ENCODE measurements at regions not wholly inside any gene's neighbourhood (a gene's known extent, or its start where the extent isn't known, plus 50 kb on each side); places are given as distances from the start of the nearest gene placed in this dataset.

- Histone ChIP-seq H2AK5ac (ENCODE audit: low read depth, low read length) (no peak overlapping the region), H3K9ac (ENCODE audit: low read depth, low read length, poor library complexity) (no peak overlapping the region), H2BK5ac (ENCODE audit: low read length) (no peak overlapping the region), H2BK120ac (ENCODE audit: low read depth, low read length) (no peak overlapping the region), H3K14ac (ENCODE audit: low read length) (no peak overlapping the region), H3K4ac (ENCODE audit: low read length) (no peak overlapping the region), H3K18ac (ENCODE audit: low read length) (no peak overlapping the region), H3K27me3 (ENCODE audit: control insufficient read depth in 3 of 3, insufficient read depth in 3 of 3, low read depth in 1 of 3, low read length in 3 of 3) (peaks cover 0 to 51% (median 0%) of the 10 kb centered on the region in 3 experiments), H2AFZ (ENCODE audit: low read length) (peak overlapping the region; percentile 32), H3K79me1 (ENCODE audit: low read depth, low read length) (no peaks in the 10 kb centered on the region), H3K9me3 (replicated peaks in 1 of 2; ENCODE audit: control insufficient read depth in 2 of 2, insufficient read depth in 1 of 2, low read depth in 1 of 2, low read length in 2 of 2) (no peaks in the 10 kb centered on the region), H3K36me3 (replicated peaks in 1 of 2; ENCODE audit: control insufficient read depth in 2 of 2, insufficient read depth in 2 of 2, low read length in 2 of 2) (no peaks in the 10 kb centered on the region), H2BK12ac (ENCODE audit: low read length) (no peak overlapping the region), H2BK15ac (ENCODE audit: low read length) (no peak overlapping the region), H3K23ac (ENCODE audit: low read depth, low read length, poor library complexity) (no peak overlapping the region), H4K8ac (ENCODE audit: low read depth, low read length) (no peak overlapping the region), H3K4me3 (ENCODE audit: low read length in 2 of 2) (no peak overlapping the region), H3K4me2 (ENCODE audit: insufficient read depth, low read length, poor library complexity, severe bottlenecking) (no peak overlapping the region), H4K91ac (ENCODE audit: low read depth, low read length, poor library complexity) (no peak overlapping the region), H3K27ac (replicated peaks; ENCODE audit: low read length) (no peak overlapping the region), H3K4me1 (ENCODE audit: control insufficient read depth in 2 of 2, insufficient read depth in 1 of 2, low read depth in 1 of 2, low read length in 2 of 2) (peaks cover 10 to 19% of the 10 kb centered on the region in 2 donors)
- no peak for DNase-seq (ENCODE audit: low spot score)
- no CpG with 5 or more reads among the region's 8 CpGs for WGBS, 2 donors (ENCODE audit: extremely low coverage in 2 of 2, insufficient read length in 2 of 2, insufficient replicate concordance in 1 of 2)
These were observed 75.6 kb upstream of the NEURL1B start for GRCh38 chr5:172565455-172565854.

GRCh38 chr5:172564883-172565282 lies 76.2 kb upstream of the NEURL1B start:
- no peak overlapping the region for H3K9ac ChIP-seq (ENCODE audit: low read depth, low read length, poor library complexity)
- H2BK15ac ChIP-seq (ENCODE audit: low read length): no peak overlapping the region
- no peaks in the 10 kb centered on the region for H3K79me1 ChIP-seq (ENCODE audit: low read depth, low read length)
- no peak for DNase-seq (ENCODE audit: low spot score)
- H2BK5ac ChIP-seq (ENCODE audit: low read length): no peak overlapping the region
- H3K4me1 ChIP-seq (ENCODE audit: control insufficient read depth in 2 of 2, insufficient read depth in 1 of 2, low read depth in 1 of 2, low read length in 2 of 2): peaks cover 5 to 14% of the 10 kb centered on the region in 2 donors
- no peak overlapping the region for H2BK12ac ChIP-seq (ENCODE audit: low read length)
- no peak overlapping the region for H2BK120ac ChIP-seq (ENCODE audit: low read depth, low read length)
- peaks cover 0 to 51% (median 0%) of the 10 kb centered on the region in 3 experiments for H3K27me3 ChIP-seq (ENCODE audit: control insufficient read depth in 3 of 3, insufficient read depth in 3 of 3, low read depth in 1 of 3, low read length in 3 of 3)
- H2AK5ac ChIP-seq (ENCODE audit: low read depth, low read length): no peak overlapping the region
- no peaks in the 10 kb centered on the region for H3K36me3 ChIP-seq (replicated peaks in 1 of 2; ENCODE audit: control insufficient read depth in 2 of 2, insufficient read depth in 2 of 2, low read length in 2 of 2)
- peak overlapping the region; percentile 68 for H3K18ac ChIP-seq (ENCODE audit: low read length)
- no peaks in the 10 kb centered on the region for H3K9me3 ChIP-seq (replicated peaks in 1 of 2; ENCODE audit: control insufficient read depth in 2 of 2, insufficient read depth in 1 of 2, low read depth in 1 of 2, low read length in 2 of 2)
- H3K23ac ChIP-seq (ENCODE audit: low read depth, low read length, poor library complexity): no peak overlapping the region
- WGBS, 2 donors (ENCODE audit: extremely low coverage in 2 of 2, insufficient read length in 2 of 2, insufficient replicate concordance in 1 of 2): no CpG with 5 or more reads among the region's 4 CpGs
- H3K4me3 ChIP-seq (ENCODE audit: low read length in 2 of 2): no peak overlapping the region
- H4K8ac ChIP-seq (ENCODE audit: low read depth, low read length): no peak overlapping the region
- H3K14ac ChIP-seq (ENCODE audit: low read length): no peak overlapping the region
- H3K27ac ChIP-seq (replicated peaks; ENCODE audit: low read length): no peak overlapping the region
- no peak overlapping the region for H3K4me2 ChIP-seq (ENCODE audit: insufficient read depth, low read length, poor library complexity, severe bottlenecking)
- H2AFZ ChIP-seq (ENCODE audit: low read length): no peak overlapping the region
- no peak overlapping the region for H4K91ac ChIP-seq (ENCODE audit: low read depth, low read length, poor library complexity)
- no peak overlapping the region for H3K4ac ChIP-seq (ENCODE audit: low read length)

GRCh38 chr5:172564188-172564587 lies 76.9 kb upstream of the NEURL1B start:
- no peak for DNase-seq (ENCODE audit: low spot score)
- peaks cover 0 to 44% (median 0%) of the 10 kb centered on the region in 3 experiments for H3K27me3 ChIP-seq (ENCODE audit: control insufficient read depth in 3 of 3, insufficient read depth in 3 of 3, low read depth in 1 of 3, low read length in 3 of 3)
- H3K14ac ChIP-seq (ENCODE audit: low read length): no peak overlapping the region
- no peak overlapping the region for H3K27ac ChIP-seq (replicated peaks; ENCODE audit: low read length)
- no peaks in the 10 kb centered on the region for H3K9me3 ChIP-seq (replicated peaks in 1 of 2; ENCODE audit: control insufficient read depth in 2 of 2, insufficient read depth in 1 of 2, low read depth in 1 of 2, low read length in 2 of 2)
- no peak overlapping the region for H3K4me2 ChIP-seq (ENCODE audit: insufficient read depth, low read length, poor library complexity, severe bottlenecking)
- no peak overlapping the region for H2AFZ ChIP-seq (ENCODE audit: low read length)
- H2BK5ac ChIP-seq (ENCODE audit: low read length): no peak overlapping the region
- H3K4me3 ChIP-seq (ENCODE audit: low read length in 2 of 2): no peak overlapping the region
- no peak overlapping the region for H2BK15ac ChIP-seq (ENCODE audit: low read length)
- no peak overlapping the region for H4K8ac ChIP-seq (ENCODE audit: low read depth, low read length)
- H3K4ac ChIP-seq (ENCODE audit: low read length): no peak overlapping the region
- H2BK120ac ChIP-seq (ENCODE audit: low read depth, low read length): no peak overlapping the region
- no peak overlapping the region for H3K18ac ChIP-seq (ENCODE audit: low read length)
- no peak overlapping the region for H2BK12ac ChIP-seq (ENCODE audit: low read length)
- no peaks in the 10 kb centered on the region for H3K36me3 ChIP-seq (replicated peaks in 1 of 2; ENCODE audit: control insufficient read depth in 2 of 2, insufficient read depth in 2 of 2, low read length in 2 of 2)
- H3K23ac ChIP-seq (ENCODE audit: low read depth, low read length, poor library complexity): no peak overlapping the region
- no CpG with 5 or more reads among the region's 11 CpGs for WGBS, 2 donors (ENCODE audit: extremely low coverage in 2 of 2, insufficient read length in 2 of 2, insufficient replicate concordance in 1 of 2)
- H3K4me1 ChIP-seq (ENCODE audit: control insufficient read depth in 2 of 2, insufficient read depth in 1 of 2, low read depth in 1 of 2, low read length in 2 of 2): peaks cover 3 to 8% of the 10 kb centered on the region in 2 donors
- H2AK5ac ChIP-seq (ENCODE audit: low read depth, low read length): no peak overlapping the region
- no peak overlapping the region for H3K9ac ChIP-seq (ENCODE audit: low read depth, low read length, poor library complexity)
- no peak overlapping the region for H4K91ac ChIP-seq (ENCODE audit: low read depth, low read length, poor library complexity)
- H3K79me1 ChIP-seq (ENCODE audit: low read depth, low read length): no peaks in the 10 kb centered on the region

- no peaks in the 10 kb centered on the region for H3K36me3 ChIP-seq (replicated peaks in 1 of 2; ENCODE audit: control insufficient read depth in 2 of 2, insufficient read depth in 2 of 2, low read length in 2 of 2)
- peaks cover 0 to 44% (median 0%) of the 10 kb centered on the region in 3 experiments for H3K27me3 ChIP-seq (ENCODE audit: control insufficient read depth in 3 of 3, insufficient read depth in 3 of 3, low read depth in 1 of 3, low read length in 3 of 3)
- no peak overlapping the region for H2AK5ac ChIP-seq (ENCODE audit: low read depth, low read length)
- no peak overlapping the region for H3K18ac ChIP-seq (ENCODE audit: low read length)
- no peak overlapping the region for H3K14ac ChIP-seq (ENCODE audit: low read length)
- no peak overlapping the region for H3K4me3 ChIP-seq (ENCODE audit: low read length in 2 of 2)
- no peak for DNase-seq (ENCODE audit: low spot score)
- no peak overlapping the region for H2BK5ac ChIP-seq (ENCODE audit: low read length)
- no peak overlapping the region for H3K23ac ChIP-seq (ENCODE audit: low read depth, low read length, poor library complexity)
- H3K79me1 ChIP-seq (ENCODE audit: low read depth, low read length): no peaks in the 10 kb centered on the region
- no CpG with 5 or more reads among the region's 8 CpGs for WGBS, 2 donors (ENCODE audit: extremely low coverage in 2 of 2, insufficient read length in 2 of 2, insufficient replicate concordance in 1 of 2)
- no peak overlapping the region for H4K8ac ChIP-seq (ENCODE audit: low read depth, low read length)
- H2AFZ ChIP-seq (ENCODE audit: low read length): no peak overlapping the region
- no peak overlapping the region for H3K4ac ChIP-seq (ENCODE audit: low read length)
- H3K27ac ChIP-seq (replicated peaks; ENCODE audit: low read length): no peak overlapping the region
- H3K4me2 ChIP-seq (ENCODE audit: insufficient read depth, low read length, poor library complexity, severe bottlenecking): no peak overlapping the region
- no peak overlapping the region for H2BK120ac ChIP-seq (ENCODE audit: low read depth, low read length)
- no peak overlapping the region for H4K91ac ChIP-seq (ENCODE audit: low read depth, low read length, poor library complexity)
- no peak overlapping the region for H3K9ac ChIP-seq (ENCODE audit: low read depth, low read length, poor library complexity)
- H2BK15ac ChIP-seq (ENCODE audit: low read length): no peak overlapping the region
- no peak overlapping the region for H2BK12ac ChIP-seq (ENCODE audit: low read length)
- no peaks in the 10 kb centered on the region for H3K9me3 ChIP-seq (replicated peaks in 1 of 2; ENCODE audit: control insufficient read depth in 2 of 2, insufficient read depth in 1 of 2, low read depth in 1 of 2, low read length in 2 of 2)
- H3K4me1 ChIP-seq (ENCODE audit: control insufficient read depth in 2 of 2, insufficient read depth in 1 of 2, low read depth in 1 of 2, low read length in 2 of 2): peaks cover 13 to 21% of the 10 kb centered on the region in 2 donors
These were observed 78.6 kb upstream of the NEURL1B start for GRCh38 chr5:172562443-172562842.

Measured in neuronal stem cell (in vitro differentiated cells).